ENCODE measurements at regions not wholly inside any gene's neighbourhood (a gene's known extent, or its start where the extent isn't known, plus 50 kb on each side); places are given as distances from the start of the nearest gene placed in this dataset.

DNA sequence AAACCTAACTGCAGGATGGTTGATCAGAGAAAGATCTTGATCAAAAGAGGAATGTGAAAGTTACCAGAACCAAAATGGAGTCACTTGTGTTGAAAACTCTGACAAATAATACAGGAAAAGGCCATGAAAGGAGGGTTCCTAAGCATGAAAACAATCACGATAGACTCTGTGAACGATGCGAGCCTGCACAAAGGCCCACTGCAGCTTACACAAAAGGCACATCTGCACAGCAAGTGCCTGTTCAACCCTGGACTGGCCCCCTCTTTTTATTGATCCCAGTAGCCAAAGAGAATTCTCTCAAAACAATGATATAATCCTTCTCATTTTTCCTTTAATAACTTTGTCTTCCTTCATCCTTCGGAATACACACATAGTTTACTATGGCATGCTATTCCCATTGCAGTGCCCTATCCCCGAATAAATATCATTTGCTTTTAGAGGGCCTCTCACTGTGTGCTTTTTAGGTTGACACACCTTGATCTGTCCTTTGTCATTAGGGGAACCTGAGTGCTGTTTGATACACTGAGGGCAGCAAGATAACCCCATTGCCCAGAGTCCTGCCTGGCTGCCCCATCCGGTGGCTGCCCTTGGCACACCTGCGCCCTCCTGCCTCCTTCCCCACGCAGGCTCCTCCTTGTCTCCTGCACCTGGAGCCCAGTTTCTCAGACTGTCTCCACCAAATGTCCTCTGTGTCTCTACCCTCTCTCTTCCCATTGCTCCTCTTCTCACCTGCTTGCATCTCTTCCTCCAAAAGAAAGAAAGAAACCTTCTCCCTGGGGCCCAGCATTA, 98.3 kb upstream of the FRMD1 start:
- no peak for DNase-seq (ENCODE audit: low spot score)

DNA sequence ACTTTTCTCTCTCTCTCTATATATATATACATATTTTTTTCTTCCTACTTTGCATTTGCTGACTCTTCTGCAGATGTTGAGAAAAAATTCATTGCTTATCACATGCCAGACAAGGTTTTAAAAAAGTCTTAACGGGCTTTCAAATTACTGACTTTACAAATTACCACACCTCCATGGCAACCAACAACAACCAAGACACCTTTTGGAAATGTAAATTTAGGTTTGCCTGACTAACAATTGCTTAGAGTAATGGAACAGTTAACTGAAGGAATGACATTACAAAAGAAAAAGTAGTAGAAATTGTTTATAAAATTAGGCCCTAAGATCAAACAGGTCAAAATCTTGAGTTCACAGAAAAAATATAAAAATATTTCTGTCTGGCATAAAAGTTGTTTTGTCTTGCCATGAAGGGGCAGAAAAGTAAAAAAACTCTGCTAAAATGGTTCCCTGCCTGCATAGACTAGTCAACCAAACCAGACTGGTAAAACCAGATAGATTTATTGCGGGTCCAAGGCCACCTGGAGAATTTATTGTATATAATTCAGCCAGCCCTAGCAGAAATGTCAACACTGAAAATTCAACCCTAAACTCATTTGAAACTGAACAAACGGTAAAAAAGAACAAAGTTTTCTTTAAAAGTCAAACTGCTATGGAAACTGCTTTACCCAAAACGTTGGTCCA, 92.8 kb upstream of the FRMD1 start:
- no peak for DNase-seq (ENCODE audit: low spot score)

DNA sequence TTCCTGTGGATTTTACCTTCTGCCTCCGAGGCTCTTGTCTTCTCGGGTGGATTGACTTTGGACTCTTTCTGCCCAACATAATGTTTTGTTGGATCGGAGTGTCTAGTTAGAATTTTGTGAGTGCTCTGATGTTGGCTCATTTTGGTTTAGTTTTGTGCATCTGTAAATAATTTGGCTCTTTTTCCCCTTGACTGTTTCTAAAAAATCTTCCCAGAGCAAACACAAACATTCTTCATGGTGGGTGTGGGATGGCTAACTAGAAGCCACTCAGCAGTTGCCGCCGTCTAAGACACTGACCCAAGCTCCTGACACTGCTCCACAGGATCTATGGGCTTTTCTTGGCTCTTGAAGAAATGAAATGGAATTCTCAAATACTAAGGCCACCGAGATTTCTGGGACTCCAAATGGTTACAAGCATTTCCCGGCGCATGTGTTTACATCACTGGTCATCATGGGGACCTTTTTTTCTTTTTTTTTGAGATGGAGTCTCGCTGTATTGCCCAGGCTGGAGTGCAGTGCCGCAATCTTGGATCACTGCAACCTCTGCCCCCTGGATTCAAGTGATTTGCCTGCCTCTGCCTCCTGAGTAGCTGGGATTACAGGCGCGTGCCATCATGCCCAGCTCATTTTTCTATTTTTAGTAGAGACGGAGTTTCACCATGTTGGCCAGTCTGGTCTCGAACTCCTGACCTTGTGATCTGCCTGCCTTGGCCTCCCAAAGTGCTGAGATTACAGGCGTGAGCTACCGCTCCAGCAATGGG, 92.0 kb upstream of the FRMD1 start:
- no peak for DNase-seq (ENCODE audit: low spot score)

DNA sequence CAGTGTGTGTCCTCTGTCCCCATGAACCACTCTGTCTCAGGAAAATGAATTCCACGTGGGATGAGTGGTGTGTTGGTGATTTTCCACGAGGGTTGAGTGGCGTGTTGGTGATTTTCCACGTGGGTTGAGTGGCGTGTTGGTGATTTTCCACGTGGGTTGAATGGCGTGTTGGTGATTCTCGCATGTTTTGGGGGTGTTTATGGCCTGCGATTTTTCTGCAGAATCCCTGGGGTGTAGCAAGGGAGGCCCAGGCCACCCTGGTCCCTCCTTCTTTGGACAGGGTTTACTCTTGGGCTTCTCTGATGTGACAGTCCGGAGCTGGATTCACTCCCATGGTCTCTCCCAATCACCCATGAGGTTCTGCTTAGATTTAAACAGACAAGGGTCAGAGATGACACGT, 90.6 kb upstream of the FRMD1 start:
- no peak for DNase-seq (ENCODE audit: low spot score)

DNA sequence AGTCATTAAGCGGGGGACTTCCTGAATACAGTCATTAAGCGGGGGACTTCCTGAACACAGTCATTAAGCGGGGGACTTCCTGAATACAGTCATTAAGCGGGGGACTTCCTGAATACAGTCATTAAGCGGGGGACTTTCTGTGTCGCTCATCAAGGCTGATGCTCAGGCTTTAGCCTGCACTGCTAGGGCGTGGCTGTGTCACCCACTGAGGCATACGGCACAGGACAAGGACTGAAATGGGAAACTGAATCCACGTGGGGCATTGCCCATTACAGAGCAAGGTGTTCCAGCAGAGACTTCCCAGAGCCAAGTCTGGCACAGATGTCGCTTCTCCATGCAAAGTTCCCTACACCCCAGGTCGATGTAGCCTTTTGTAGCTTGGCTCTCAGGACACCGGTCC, 89.9 kb upstream of the FRMD1 start:
- DNase-seq (ENCODE audit: low spot score), result peak; percentile 40

DNA sequence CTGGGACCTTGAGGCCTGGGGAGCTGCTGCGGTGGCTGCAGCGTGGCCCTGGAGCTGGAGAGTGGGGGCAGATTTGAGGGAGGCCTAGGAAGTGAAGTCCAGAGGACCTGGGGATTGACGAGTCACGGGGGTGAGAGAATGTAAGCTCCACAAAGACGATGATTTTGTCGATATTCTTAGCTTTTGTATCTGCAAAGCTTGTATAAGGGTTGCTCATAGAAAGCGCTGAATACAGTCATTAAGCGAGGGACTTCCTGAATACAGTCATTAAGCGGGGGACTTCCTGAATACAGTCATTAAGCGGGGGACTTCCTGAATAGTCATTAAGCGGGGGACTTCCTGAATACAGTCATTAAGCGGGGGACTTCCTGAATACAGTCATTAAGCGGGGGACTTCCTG, 89.3 kb upstream of the FRMD1 start:
- peak; percentile 4 for DNase-seq (ENCODE audit: low spot score)

DNA sequence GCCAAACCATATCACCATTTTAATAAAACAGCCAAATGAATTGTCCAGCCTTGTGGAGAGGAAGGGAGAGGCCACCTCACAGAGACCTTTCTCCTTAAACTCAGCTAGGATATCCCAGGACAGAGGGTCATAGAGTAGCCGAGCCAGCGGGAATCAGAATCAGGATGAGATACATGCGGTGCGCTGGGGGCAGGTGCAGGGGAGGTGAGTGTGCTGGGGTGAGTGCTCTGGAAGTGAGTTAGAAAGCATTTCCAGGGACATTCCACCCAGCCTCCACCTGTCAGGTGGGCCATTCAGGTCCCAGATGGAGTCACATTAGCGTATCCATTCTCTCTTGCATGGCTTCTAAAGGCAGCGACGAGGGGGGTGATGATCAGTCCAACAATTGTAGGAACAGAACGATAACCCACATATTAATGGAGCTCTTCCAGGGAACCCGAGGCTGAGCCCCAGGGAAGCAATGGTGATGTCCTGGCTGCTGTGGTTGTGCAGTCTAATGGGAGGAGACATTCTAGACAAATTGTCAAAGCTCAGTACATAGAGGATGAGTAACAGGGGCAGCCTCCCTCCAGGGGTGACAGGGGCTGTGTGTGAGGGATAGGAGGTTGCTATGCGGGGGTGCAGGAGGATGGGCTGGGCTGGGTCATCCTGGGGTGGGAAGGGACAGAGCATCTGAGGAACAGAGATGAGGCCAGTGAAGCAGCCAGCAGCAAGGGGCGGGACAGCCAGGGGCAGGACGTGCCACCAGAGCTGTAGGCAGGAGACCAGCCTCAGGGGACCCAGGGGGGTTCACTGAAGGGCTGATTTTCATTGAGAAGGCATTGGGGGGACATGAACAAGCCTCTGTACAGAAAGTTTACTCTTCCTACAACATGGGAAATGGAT, 88.7 kb upstream of the FRMD1 start:
- DNase-seq (ENCODE audit: low spot score), result peak; percentile 54

DNA sequence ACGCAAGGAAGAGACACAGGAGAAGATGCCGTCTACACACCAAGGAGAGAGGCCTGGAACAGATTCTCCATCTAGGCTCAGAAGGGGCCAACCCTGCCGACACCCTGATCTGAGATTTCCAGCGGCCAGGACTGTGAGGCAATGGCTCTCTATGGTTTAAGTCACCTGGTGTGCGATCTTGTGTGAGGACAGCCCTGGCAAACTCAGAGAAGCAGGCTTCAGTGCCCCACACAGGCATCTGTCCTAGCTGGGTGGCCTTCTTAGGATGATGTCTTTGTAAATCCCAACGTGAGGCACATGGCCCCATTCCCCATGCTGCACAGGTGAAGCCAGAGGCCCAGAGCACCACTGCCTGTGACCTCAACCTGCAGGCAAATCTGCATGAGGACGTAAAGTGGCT, 87.6 kb upstream of the FRMD1 start:
- peak; percentile 15 for DNase-seq (ENCODE audit: low spot score)

DNA sequence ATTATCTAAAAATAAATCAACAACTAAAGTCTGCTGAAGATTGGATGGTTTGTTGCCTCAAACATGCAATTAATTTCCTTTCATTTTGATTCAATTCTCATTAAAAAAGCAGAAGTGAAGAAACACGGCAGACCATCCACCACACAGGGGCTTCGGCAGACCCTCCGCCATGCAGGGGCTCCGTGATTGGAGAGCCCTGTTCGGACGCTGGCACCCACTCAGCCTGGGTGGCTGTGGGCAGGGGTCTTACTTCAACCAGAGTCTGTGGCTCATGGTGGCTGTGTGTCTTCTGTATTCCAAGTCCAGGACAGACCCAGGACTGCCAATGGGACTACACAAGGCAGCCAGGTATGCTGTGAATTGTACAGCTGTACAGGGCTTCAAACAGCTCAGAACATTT, 86.9 kb upstream of the FRMD1 start:
- DNase-seq (ENCODE audit: low spot score), result peak; percentile 40

DNA sequence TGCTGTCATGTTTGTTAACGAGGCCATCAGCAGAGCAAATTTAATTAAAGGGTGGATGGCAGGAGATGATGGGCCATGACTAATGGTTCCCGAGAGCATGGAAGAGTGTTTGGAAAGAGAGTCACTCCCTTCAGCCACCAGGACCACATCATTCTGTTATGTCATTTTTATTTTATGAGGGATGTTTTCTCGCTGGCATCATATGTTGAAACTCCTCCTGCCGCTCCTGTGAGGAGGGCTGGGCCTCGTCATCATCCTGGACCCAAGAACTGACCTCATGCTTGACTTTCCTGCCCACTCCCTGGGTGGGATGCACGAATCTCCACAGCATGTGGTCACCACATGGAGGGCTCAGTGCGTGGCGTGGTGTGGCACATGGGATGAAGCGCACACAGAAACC, 86.4 kb upstream of the FRMD1 start:
- DNase-seq (ENCODE audit: low spot score), result peak; percentile 44

DNA sequence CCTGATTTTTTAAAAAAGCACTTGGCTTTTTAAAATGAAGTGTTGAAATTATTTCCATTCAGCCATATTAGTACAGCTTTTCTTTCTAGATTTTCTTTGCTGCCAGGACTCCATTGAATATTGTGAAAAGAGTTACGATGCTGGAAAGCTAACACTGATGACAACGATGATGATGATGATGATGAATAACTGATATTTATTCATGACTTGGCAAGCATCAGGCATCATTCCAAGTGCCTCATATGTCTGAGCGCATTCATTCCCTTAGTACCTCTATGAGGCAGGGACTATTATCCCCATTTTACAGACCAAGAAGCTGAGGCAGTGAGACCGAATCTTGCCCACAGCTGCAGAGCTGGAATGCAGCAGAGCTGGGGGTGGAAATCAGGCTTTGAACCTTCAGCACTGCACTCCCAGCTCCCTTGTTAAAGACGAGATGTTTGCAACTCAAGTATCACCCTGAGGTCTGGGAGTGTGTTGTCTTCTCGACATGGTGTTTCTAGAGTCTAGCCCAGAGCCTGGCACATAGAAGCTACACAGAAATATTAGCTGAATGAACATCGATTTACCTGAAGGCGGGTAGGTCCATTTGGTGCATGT, 85.5 kb upstream of the FRMD1 start:
- DNase-seq (ENCODE audit: low spot score), result peak; percentile 14

DNA sequence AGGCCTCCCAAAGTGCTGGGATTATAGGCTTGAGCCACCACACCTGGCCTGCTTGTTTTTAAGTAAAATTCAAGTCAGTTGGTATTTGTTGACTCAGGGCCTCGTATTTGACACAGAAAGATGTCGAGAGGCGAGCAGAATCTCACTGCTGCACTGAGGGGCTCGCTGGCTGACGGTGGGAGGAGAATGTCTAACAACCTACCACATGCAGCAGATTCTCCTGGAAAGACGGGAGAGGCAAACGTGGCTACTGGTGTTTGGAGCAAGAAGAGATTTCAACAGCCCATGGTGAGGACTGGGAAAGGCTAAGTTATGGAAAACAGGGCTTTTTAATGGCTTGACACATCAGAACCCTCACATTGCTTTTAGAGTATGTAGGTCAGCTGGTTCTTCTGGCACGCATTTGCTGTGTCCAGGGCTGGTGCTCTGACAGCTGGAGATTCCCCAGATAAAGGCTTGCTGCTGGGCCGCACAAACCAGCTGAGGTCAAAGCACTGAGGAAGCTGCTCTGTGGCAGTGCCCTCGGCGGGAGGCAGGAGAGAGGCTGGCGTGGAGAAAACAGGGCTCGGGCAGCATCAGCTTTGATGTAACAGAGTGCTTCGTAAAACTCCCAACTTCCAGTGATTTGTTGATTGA, 84.2 kb upstream of the FRMD1 start:
- peak; percentile 64 for DNase-seq (ENCODE audit: low spot score)

DNA sequence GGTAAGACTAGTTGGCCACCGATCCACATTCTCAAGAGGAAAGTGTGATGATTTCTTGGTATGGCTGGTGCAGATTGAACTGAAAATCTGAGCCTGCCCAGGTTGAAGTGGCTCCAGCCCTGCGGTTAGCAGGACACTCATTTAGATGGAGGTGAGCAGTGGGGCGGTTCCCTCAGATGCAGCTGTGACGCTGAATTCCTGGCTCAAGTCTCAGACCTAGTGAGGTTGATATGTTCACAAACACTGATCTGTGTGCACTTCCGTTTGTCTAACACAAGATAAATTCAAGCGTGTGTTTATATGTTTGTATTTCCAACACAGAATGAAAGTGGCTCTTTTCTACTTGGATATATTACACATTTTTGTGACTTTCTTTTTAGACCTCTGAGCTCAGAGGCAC, 83.4 kb upstream of the FRMD1 start:
- peak; percentile 17 for DNase-seq (ENCODE audit: low spot score)

DNA sequence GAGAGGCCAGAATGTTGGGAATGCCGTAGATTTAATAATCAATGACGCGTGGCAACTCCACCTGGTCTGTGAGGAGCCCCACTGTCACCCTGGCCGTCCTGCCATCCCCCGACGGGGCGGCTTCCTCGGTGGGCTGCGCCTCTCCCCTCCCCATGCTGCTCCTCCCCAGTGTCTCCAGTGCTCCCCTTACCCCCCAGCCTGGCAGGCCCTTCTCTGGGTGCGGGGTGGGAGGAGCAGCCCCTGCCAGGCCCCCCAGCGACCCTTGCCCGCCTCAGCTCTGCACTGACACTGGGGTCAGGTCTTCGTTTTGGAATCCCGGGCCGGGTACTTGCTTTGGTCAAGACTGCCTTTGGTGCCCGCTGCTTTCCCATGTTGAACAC, 82.3 kb upstream of the FRMD1 start:
- DNase-seq (ENCODE audit: low spot score), result peak; percentile 61

DNA sequence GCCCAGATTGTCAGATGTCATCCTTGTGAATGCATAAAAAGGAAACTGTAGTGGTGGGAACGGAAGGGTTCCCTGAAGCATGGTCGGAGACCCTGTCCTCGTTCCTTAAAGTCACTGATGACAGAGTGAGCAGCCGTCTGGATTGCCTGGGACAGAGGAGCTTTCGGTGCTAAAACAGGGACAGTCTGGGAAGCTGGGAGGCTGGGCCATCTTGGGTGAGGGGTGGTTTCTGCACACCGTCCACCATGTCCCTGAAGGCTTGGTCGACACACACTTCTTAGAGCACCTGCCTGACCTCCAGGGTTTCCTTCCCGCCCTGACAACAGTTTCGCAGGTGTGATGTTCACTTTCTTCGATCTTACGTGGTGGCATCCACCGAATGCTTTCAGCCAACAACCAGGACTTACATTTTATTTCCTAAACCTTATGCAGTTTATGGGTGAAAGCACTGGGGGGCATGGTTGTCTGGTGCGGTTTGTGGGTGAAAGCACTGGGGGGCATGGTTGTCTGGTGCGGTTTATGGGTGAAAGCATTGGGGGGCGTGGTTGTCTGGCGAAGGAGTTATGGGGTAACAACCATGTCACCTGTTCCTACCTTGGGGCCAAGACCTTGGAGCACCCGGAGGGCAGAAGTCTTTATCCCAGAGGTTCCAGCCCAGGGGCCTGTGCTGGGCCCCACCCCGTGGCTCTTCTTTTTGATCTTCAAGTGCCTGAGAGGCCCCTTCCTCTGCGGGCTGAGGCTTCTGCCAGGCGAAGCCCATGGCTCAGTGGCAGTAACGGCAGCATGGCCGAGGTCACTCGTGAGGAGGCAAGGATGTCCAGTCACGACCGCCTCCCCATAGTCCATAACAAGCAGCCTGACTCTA, 81.7 kb upstream of the FRMD1 start:
- peak; percentile 36 for DNase-seq (ENCODE audit: low spot score)

DNA sequence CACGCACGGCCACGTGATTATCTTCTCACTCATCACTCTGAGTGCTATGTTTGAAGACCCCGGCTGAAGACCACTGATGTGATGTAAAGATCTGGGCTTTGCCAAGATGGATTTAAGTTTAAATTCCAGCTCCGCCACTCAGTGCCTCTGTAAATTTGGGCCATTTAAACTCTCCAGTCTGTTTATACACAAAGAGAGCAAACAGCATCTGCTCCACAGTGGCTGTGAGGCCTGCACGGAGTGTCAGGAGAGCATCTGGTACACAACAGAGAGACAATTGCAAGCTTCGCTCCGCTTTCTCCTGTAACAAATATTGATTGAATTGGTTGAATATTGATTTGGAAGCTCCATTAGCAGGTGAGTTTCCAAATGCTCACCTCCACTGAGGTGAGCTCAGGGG, 80.5 kb upstream of the FRMD1 start:
- peak; percentile 30 for DNase-seq (ENCODE audit: low spot score)

DNA sequence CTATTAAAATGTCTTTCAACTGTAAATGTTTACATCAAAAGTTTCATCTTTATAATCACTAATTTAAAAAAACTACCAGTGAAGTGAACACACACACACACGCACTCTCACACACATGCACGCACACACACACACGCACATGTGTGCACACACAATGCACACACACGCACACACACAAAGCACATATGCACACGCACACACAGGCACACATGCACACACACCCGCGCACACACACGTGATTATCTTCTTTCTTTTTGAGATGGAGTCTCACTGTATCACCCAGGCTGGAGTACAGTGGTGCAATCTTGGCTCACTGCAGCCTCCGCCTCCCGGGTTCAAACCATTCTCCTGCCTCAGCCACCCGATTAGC, 80.0 kb upstream of the FRMD1 start:
- DNase-seq (ENCODE audit: low spot score), result peak; percentile 17

DNA sequence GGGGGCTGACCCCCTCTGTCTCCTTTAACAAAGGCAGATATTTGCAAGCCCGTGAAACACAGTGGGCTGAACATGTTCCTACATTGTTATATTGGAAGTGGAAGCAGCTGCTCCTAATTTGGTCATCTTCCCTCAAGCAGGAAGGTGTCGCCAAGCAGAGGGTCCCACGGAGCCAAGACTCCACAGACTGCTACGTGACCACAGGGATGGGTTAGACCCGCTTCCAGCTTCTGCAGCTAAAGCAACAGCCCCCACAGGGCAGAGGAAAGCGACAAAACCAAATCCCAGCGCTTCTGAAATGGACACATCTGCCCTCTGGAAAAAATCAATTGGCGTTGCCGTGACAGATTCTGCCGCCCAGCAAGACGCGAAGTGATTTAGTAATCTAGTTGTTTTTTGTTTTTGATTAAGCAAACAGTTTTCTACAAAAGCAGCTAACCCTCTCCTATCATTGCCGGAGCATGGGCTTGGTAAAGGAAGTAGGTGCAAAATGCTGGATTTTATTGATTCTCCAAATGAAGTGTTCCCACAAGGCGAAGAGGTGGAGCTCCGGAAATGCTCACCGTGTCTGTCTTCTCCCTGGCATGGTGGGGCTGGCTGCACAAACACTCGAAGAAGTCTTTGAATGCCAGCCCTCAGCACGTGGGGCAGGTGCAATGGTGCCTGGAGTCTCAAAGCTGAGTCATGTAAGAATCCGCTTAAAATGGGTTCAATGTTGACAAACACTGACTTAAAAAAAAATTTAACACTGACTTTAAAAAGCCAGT, 79.4 kb upstream of the FRMD1 start:
- peak; percentile 60 for DNase-seq (ENCODE audit: low spot score)

All from left forelimb (tissue), 1 donor.